Fibroblast of pulmonary artery (primary cell): ENCODE measurements at regions not wholly inside any gene's neighbourhood (a gene's known extent, or its start where the extent isn't known, plus 50 kb on each side); places are given as distances from the start of the nearest gene placed in this dataset.

ENCODE experiments used
- DNase-seq: peaks from one replicate; pipeline ENCODE4 v3.0.0-alpha.2; 2010; ENCODE audit warnings: low read depth
- H3K4me3 ChIP-seq: replicated peaks from 2 replicates; pipeline ENCODE4 v1.5.1; 2011; ENCODE audit warnings: low read depth, mild to moderate bottlenecking, control low read depth, low read length, moderate library complexity
- CTCF ChIP-seq: IDR thresholded peaks from 2 replicates; pipeline ENCODE4 v1.5.1; 2011; ENCODE audit warnings: mild to moderate bottlenecking, control low read depth, low read length, inconsistent platforms; ENCODE audit errors: missing control alignments

- DNase-seq, result no peak
- TF ChIP-seq CTCF, result no peak
- no peak overlapping the region for H3K4me3 ChIP-seq
Measured at GRCh38 chr3:41131224-41131623, 68.1 kb upstream of the CTNNB1 start.

- TF ChIP-seq CTCF, result no peak
- no peak overlapping the region for H3K4me3 ChIP-seq
- DNase-seq, result no peak
Measured at GRCh38 chr3:41137686-41138111, 61.6 kb upstream of the CTNNB1 start.

- no peak overlapping the region for H3K4me3 ChIP-seq
- no peak for DNase-seq
- TF ChIP-seq CTCF, result no peak
Measured at GRCh38 chr3:41138146-41138545, 61.2 kb upstream of the CTNNB1 start.

- no peak overlapping the region for H3K4me3 ChIP-seq
- no peak for TF ChIP-seq CTCF
- no peak for DNase-seq
Measured at GRCh38 chr3:41138601-41139000, 60.7 kb upstream of the CTNNB1 start.

GRCh38 chr3:41140242-41140641 is 59.1 kb upstream of the CTNNB1 start:
- H3K4me3 ChIP-seq, result no peak overlapping the region
- no peak for DNase-seq
- no peak for TF ChIP-seq CTCF

GRCh38 chr3:41141433-41142167 is 57.7 kb upstream of the CTNNB1 start:
- no peak for DNase-seq
- no peak for TF ChIP-seq CTCF
- no peak overlapping the region for H3K4me3 ChIP-seq

- no peak for DNase-seq
- no peak for TF ChIP-seq CTCF
- H3K4me3 ChIP-seq, result no peak overlapping the region
Measured at GRCh38 chr3:41143421-41144031, 55.8 kb upstream of the CTNNB1 start.
